Hepatocyte (in vitro differentiated cells): ENCODE measurements at regions not wholly inside any gene's neighbourhood (a gene's known extent, or its start where the extent isn't known, plus 50 kb on each side); places are given as distances from the start of the nearest gene placed in this dataset.

Source experiments
- EZH2 ChIP-seq: fragments of 200-600 bp; sonication (generic); IDR thresholded peaks from 2 replicates; pipeline ENCODE4 v1.6.1; 2016; ENCODE audit warnings: antibody characterized with exemption, mild to moderate bottlenecking, borderline replicate concordance
- TF ChIP-seq, protein P1 (sequence below): fragments of 200-600 bp; sonication (generic); IDR thresholded peaks from 2 replicates; pipeline ENCODE4 v1.5.1; 2016; ENCODE audit warnings: antibody characterized with exemption, mild to moderate bottlenecking; ENCODE audit not compliant: poor library complexity

DNA sequence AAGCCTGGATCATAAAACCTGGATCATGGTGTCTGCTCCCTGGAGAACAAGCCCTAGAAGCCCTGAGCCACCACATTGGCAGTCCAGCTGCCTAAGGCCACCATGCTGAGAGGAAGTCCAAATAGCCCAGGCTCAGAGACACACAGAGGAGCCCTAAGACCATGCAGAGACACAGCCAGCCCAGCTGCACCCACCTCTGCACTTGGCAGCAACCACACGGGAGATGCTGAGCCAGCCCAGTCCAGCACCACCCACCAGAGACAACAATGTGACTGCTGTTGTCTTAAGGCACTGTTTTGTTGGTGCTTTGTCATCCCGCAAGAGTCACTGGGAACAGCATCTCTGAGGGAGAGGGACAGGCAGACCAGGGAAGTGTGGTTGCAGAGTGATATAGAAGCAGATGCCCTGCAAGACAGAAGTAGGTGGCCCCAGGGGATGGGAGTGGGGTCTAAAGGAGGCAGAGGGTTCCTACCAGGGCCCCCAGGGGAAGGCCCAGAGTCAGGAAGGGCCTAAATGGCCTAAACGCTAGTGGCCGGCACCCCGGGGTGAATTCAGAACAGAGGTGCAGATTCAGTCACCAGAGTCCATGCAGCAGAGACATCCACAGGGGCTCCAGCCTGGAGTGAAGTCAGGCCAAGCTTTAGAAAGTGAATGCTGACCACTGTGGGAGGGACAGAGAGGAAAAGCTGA lies 105.4 kb upstream of the PRR20G start:
- TF ChIP-seq, protein P1, sequence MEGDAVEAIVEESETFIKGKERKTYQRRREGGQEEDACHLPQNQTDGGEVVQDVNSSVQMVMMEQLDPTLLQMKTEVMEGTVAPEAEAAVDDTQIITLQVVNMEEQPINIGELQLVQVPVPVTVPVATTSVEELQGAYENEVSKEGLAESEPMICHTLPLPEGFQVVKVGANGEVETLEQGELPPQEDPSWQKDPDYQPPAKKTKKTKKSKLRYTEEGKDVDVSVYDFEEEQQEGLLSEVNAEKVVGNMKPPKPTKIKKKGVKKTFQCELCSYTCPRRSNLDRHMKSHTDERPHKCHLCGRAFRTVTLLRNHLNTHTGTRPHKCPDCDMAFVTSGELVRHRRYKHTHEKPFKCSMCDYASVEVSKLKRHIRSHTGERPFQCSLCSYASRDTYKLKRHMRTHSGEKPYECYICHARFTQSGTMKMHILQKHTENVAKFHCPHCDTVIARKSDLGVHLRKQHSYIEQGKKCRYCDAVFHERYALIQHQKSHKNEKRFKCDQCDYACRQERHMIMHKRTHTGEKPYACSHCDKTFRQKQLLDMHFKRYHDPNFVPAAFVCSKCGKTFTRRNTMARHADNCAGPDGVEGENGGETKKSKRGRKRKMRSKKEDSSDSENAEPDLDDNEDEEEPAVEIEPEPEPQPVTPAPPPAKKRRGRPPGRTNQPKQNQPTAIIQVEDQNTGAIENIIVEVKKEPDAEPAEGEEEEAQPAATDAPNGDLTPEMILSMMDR: no peak
- no peak for TF ChIP-seq EZH2
